ENCODE measurements at regions not wholly inside any gene's neighbourhood (a gene's known extent, or its start where the extent isn't known, plus 50 kb on each side); places are given as distances from the start of the nearest gene placed in this dataset.

DNA sequence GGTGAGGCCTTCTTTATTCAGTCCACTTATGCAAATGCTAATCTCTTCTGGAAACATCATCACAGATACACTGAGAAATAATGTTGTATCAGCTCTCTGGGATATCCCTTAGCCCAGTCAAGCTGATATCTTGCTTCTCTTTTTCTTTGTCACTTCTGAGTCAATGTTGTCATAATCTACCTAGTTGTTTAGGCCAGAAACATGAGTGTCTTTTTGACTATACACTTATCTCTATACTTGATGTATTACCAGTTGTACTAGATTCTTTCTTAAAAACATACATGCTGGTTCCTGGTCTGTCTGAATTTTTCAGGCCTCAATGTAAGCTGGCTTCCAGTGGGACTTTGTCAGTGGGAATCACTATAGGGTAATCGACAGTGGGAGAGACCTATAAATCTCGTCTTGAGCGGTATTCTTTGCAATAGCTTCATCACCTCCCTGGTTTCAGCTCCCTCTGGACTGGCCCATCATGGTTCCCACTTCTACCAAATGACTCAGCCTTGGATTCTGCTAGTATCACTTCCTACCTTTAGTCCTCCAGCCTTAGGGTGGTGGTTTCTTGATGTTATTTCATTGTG lies 135.2 kb upstream of the CYYR1 start:
- H3K9ac ChIP-seq (ENCODE audit: low read depth, low read length): no peak overlapping the region
- no peak for ATAC-seq (ENCODE audit: low read depth)
- no peaks in the 10 kb centered on the region for H3K9me3 ChIP-seq (ENCODE audit: control insufficient read depth, insufficient read depth, low read length)
- H3K14ac ChIP-seq (replicated peaks; ENCODE audit: low read depth, low read length): no peak overlapping the region
- H3K4me3 ChIP-seq (ENCODE audit: insufficient read depth, low read depth, low read length): no peak overlapping the region
- intact Hi-C loops (cut with micrococcal nuclease) (no loop called here), in situ Hi-C loops (cut with MboI; ENCODE audit: low sequenced_read_pairs) (loop anchor here (25.0 kb wide), 2 partner anchors 821 to 1096 kb away; partner anchors contain the start of gene MRPL39), dilution Hi-C loops (cut with HindIII; ENCODE audit: low sequenced_read_pairs, unreplicated experiment) (no loop called here)
- H4K20me1 ChIP-seq (ENCODE audit: insufficient read depth, low read length): no peaks in the 10 kb centered on the region
- BruUV-seq (replicated peaks): no TSS peak
- H3K36me3 ChIP-seq (ENCODE audit: control insufficient read depth, insufficient read depth, low read length): no peaks in the 10 kb centered on the region
- no peak overlapping the region for H3K56ac ChIP-seq (ENCODE audit: extremely low read depth, insufficient read depth, low read length)
- no peaks in the 10 kb centered on the region for H3K9me1 ChIP-seq (ENCODE audit: insufficient read depth, low read length)
- no peak overlapping the region for H2BK20ac ChIP-seq (ENCODE audit: low read depth, low read length)
- H2AK5ac ChIP-seq (ENCODE audit: low read depth, low read length): no peak overlapping the region
- H4K5ac ChIP-seq (ENCODE audit: low read depth, low read length): no peak overlapping the region
- H3K27ac ChIP-seq (ENCODE audit: insufficient read depth, low read length): no peak overlapping the region
- H4K8ac ChIP-seq (ENCODE audit: low read depth in 2 of 2, low read length in 2 of 2): no peak overlapping the region
- CTCF ChIA-PET: interaction anchor here (1.0 kb wide), 1 partner anchor 21 kb away, joined by 3 read pairs; no protein-coding TSS in a partner anchor
- H2AFZ ChIP-seq (replicated peaks; ENCODE audit: low read length, poor library complexity): no peak overlapping the region
- no peaks in the 10 kb centered on the region for H3K4me1 ChIP-seq (ENCODE audit: control insufficient read depth, insufficient read depth, low read length)
- H2BK15ac ChIP-seq (ENCODE audit: low read depth, low read length): no peak overlapping the region
- no peak for DNase-seq
- no peak overlapping the region for H2BK5ac ChIP-seq (ENCODE audit: low read depth, low read length, poor library complexity, severe bottlenecking)
- no peak overlapping the region for H3K23ac ChIP-seq (ENCODE audit: low read depth, low read length)
- POLR2A ChIA-PET (ENCODE audit: unreplicated experiment): no interaction called here
- H2AK9ac ChIP-seq (replicated peaks; ENCODE audit: low read depth, low read length, poor library complexity): no peak overlapping the region
- whole genome bisulfite sequencing, 2 experiments (ENCODE audit: extremely low coverage in 2 of 2, insufficient read length in 1 of 2): no CpG with 5 or more reads among the region's 3 CpGs
- no peak overlapping the region for H3K18ac ChIP-seq (ENCODE audit: low read depth, low read length)
- no peak overlapping the region for H2BK120ac ChIP-seq (ENCODE audit: low read depth, low read length)
- H3K79me1 ChIP-seq (ENCODE audit: low read depth in 1 of 2, low read length in 2 of 2): no peaks in the 10 kb centered on the region
- no peak overlapping the region for H3K4ac ChIP-seq (ENCODE audit: low read depth, low read length)
- no peak overlapping the region for H3K4me2 ChIP-seq (ENCODE audit: low read depth, low read length)
- TF ChIP-seq RCOR1 (IDR thresholded peaks at IDR 0.05; ENCODE audit: insufficient replicate concordance, low read length) (no peak), CEBPB (IDR thresholded peaks at IDR 0.05; ENCODE audit: low read depth, low read length) (no peak), CHD1 (IDR thresholded peaks at IDR 0.05; ENCODE audit: low read depth, low read length) (no peak), RAD21 (IDR thresholded peaks at IDR 0.05; ENCODE audit: low read length) (no peak), SMC3 (IDR thresholded peaks at IDR 0.05; ENCODE audit: low read depth, low read length) (no peak), MAZ (IDR thresholded peaks at IDR 0.05; ENCODE audit: borderline replicate concordance, low read depth, low read length) (no peak)
- TF ChIP-seq, protein P1, sequence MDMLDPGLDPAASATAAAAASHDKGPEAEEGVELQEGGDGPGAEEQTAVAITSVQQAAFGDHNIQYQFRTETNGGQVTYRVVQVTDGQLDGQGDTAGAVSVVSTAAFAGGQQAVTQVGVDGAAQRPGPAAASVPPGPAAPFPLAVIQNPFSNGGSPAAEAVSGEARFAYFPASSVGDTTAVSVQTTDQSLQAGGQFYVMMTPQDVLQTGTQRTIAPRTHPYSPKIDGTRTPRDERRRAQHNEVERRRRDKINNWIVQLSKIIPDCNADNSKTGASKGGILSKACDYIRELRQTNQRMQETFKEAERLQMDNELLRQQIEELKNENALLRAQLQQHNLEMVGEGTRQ (IDR thresholded peaks at IDR 0.05; ENCODE audit: low read depth, low read length): no peak
- TF ChIP-seq, protein P2, sequence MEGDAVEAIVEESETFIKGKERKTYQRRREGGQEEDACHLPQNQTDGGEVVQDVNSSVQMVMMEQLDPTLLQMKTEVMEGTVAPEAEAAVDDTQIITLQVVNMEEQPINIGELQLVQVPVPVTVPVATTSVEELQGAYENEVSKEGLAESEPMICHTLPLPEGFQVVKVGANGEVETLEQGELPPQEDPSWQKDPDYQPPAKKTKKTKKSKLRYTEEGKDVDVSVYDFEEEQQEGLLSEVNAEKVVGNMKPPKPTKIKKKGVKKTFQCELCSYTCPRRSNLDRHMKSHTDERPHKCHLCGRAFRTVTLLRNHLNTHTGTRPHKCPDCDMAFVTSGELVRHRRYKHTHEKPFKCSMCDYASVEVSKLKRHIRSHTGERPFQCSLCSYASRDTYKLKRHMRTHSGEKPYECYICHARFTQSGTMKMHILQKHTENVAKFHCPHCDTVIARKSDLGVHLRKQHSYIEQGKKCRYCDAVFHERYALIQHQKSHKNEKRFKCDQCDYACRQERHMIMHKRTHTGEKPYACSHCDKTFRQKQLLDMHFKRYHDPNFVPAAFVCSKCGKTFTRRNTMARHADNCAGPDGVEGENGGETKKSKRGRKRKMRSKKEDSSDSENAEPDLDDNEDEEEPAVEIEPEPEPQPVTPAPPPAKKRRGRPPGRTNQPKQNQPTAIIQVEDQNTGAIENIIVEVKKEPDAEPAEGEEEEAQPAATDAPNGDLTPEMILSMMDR (conservative IDR thresholded peaks at IDR 0.05; ENCODE audit: low read depth, low read length): no peak
- TF ChIP-seq, protein P3, sequence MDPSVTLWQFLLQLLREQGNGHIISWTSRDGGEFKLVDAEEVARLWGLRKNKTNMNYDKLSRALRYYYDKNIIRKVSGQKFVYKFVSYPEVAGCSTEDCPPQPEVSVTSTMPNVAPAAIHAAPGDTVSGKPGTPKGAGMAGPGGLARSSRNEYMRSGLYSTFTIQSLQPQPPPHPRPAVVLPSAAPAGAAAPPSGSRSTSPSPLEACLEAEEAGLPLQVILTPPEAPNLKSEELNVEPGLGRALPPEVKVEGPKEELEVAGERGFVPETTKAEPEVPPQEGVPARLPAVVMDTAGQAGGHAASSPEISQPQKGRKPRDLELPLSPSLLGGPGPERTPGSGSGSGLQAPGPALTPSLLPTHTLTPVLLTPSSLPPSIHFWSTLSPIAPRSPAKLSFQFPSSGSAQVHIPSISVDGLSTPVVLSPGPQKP (IDR thresholded peaks at IDR 0.05; ENCODE audit: borderline replicate concordance, low read depth, low read length): no peak
- H3K27me3 ChIP-seq (ENCODE audit: control insufficient read depth, insufficient read depth, low read length): no peaks in the 10 kb centered on the region
- H4K91ac ChIP-seq (ENCODE audit: insufficient read depth, low read depth, low read length): no peak overlapping the region
